GM12873 (cell line): ENCODE measurements at regions not wholly inside any gene's neighbourhood (a gene's known extent, or its start where the extent isn't known, plus 50 kb on each side); places are given as distances from the start of the nearest gene placed in this dataset.

ENCODE experiments used
- TF ChIP-seq, protein P1 (sequence below): IDR thresholded peaks from 2 replicates; pipeline ENCODE4 v1.5.1; 2012; ENCODE audit warnings: low read depth, mild to moderate bottlenecking, moderate library complexity, low read length, control low read depth; ENCODE audit not compliant: insufficient read depth; ENCODE audit errors: missing control alignments

DNA sequence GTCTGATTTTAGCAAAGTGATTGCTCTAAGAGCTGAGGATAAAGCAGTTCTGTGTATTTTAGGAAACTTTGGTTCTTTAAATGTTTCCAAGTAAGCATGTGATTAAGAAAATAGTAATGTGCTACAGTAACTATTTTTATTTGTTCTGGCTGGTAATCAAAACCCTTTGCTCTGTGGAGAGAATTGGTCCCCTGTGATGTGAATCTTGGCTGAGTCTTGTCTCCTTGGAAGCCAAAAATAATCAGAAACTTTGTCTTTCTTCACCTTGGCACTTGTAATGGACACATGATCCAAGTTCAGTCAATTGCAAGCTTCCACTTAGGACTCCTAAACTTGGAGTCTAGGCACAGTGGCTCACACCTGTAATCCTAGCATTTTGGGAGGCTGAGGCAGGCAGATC is 422.7 kb upstream of the CDH20 start:
- TF ChIP-seq, protein P1, sequence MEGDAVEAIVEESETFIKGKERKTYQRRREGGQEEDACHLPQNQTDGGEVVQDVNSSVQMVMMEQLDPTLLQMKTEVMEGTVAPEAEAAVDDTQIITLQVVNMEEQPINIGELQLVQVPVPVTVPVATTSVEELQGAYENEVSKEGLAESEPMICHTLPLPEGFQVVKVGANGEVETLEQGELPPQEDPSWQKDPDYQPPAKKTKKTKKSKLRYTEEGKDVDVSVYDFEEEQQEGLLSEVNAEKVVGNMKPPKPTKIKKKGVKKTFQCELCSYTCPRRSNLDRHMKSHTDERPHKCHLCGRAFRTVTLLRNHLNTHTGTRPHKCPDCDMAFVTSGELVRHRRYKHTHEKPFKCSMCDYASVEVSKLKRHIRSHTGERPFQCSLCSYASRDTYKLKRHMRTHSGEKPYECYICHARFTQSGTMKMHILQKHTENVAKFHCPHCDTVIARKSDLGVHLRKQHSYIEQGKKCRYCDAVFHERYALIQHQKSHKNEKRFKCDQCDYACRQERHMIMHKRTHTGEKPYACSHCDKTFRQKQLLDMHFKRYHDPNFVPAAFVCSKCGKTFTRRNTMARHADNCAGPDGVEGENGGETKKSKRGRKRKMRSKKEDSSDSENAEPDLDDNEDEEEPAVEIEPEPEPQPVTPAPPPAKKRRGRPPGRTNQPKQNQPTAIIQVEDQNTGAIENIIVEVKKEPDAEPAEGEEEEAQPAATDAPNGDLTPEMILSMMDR, result no peak

DNA sequence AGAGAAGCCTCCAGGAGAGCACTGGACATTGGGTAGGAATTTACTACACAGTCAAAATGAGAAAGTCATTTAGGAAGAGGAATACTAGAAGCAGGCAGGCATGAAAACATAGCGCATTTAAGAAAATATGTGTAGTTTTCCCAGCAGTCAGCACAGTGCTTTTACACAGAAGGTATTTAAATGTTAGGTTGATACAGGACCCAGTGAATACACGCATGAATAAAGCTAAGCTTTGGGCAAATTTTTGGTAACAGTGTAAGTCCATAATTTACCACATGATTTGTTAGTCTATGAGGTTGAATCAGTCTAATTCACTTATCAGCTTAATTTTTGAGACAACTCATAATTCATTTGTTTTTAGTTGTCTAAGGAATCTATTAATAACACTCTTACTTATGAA is 421.7 kb upstream of the CDH20 start:
- TF ChIP-seq, protein P1, result no peak

DNA sequence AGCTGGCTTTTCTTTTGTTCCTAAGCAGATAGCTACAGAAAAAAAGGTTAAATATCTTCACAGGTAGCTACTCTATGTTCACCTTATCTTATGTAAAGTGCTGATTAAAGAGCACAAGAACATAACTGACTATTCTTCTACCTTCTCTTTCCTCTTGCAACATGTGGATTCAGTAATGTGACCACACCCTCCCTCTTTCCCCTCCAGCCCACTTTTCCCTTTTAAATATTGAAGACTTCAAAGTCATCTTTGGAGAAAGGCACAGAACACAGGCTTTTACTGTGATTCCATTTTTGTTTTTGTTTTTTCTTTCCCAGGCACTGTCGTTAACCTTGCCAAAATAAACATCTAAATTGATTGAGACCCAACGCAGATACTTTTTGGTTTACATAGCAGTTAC is 418.1 kb upstream of the CDH20 start:
- TF ChIP-seq, protein P1, result no peak

DNA sequence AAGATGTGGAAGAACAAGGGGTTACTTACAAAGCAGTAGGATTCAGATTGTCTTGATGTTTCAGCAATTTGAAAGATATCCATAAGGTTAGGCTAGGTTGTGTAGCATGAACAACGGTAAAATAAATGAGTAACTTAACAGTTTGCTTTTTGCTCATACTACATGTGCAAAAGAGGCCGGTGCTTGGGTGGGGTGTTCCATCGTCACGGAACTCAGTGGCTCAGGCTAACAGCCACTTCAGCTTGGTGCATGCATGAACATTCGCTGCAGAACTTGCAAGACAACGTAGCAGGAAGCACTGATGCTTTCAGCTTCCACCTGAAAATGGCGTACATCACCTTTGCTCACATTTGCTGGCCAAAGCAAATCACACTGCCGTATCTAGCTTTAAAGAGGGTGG is 407.3 kb upstream of the CDH20 start:
- TF ChIP-seq, protein P1, result no peak

DNA sequence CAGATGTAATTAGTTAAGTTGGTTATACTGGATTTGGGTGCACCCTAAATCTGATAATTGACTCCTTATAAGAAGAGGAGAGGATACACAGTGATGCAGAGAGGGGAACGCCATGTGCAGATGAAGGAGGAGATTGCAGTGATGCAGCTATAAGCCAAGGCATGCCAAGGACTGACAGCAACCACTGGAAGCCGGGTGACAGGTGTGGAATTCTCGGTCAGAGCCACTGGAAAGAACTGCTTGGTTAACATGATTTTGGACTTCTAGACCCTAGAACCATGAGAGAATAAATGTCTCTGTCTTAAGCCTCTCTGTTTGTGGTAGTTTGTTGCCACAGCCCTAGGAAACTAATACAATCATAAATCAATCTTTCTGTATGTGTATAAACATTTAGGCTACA is 403.3 kb upstream of the CDH20 start:
- TF ChIP-seq, protein P1, result no peak

DNA sequence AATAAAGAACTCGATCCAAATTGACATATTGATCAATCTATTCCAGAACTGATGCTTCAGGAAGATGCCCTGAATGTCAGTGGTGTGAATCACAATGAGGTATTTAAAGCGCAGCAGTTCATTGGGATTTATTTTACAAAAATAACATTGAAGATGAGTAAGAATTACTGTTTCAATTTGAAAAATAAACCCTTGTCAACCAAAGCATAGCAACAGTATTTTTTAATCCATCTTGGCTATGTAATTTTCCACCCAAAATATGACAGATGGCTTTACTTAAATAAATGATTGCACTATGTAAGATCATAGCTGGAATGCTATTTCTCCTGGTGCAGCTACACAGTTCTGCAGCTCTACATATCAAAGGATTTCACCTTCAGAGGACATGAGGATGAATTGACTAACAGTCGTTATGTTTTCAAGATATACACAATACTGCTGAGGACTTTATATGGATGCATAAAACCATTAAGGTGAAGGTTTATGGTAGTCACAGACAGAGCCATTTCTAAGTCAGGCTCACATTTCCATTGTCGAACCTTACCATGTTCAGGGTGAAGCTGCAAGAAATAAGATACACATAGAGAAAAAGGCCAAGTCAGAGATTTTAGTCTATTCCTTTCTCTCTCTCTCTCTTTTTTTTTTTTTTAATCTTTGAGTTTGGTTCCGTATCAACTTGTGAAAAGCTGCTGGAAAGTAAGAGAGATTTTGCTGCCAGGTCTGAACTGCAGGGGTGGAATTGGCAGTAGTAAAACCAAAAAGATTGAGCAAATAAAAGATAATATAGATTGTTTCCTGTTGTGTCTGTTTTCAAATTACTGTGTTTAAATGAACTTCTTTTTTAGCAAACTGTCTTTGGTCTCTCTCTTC is 398.0 kb upstream of the CDH20 start:
- TF ChIP-seq, protein P1, result no peak

DNA sequence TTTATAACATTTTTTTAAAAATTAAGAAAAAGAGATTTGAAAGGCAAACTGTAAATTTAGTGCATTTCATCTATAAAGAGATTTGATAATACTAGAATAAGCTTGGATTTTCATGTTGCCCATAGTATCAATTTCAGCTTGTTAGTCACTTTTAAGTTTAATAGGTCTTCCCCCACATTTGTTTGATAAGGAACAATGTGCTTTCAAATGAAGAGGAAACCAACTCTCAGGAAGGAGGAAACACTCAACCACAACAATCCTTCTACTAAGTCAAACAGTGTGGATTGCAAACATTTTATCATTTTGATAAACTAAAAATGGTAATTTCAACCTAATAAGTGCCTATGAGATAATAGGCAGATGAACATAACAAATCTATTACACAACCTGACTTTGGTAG is 397.1 kb upstream of the CDH20 start:
- TF ChIP-seq, protein P1, result no peak
